Activated CD8-positive, alpha-beta memory T cell treated with anti-CD3 and anti-CD28 coated beads, Interleukin-2, amount 10 ng/mL, durations not matched to agents 7 days and 5 days (primary cell): ENCODE measurements at regions not wholly inside any gene's neighbourhood (a gene's known extent, or its start where the extent isn't known, plus 50 kb on each side); places are given as distances from the start of the nearest gene placed in this dataset.
"Not testable (repeated sequence)": the region's sequence is repeated elsewhere in the genome, so short reads cannot be mapped to it uniquely, and the experiment has no call there.

Experiments used
- ATAC-seq: fragments of 150-1000 bp; cut with Tn5 transposase; one replicate; pipeline ENCODE4 v1.10.0; 2021; ENCODE audit warnings: moderate library complexity
- CTCF ChIA-PET: fragments of 350-600 bp; sonication (Branson Sonifier 250); formaldehyde crosslinking; loops from one replicate; lab custom pipeline; 2021; ENCODE audit warnings: antibody characterized with exemption; lab: Charles Lee
- DNase-seq: peaks from one replicate; pipeline ENCODE4 v3.0.0-alpha.2; 2020
- H3K27ac Mint-ChIP-seq: one replicate; pipeline ENCODE4 v1.8.0; 2021; ENCODE audit warnings: mild to moderate bottlenecking, mixed read lengths
- H3K27me3 Mint-ChIP-seq: one replicate; pipeline ENCODE4 v1.8.0; 2021; ENCODE audit warnings: mixed read lengths
- H3K36me3 Mint-ChIP-seq: one replicate; pipeline ENCODE4 v1.8.0; 2021; ENCODE audit warnings: mild to moderate bottlenecking, mixed read lengths
- H3K4me1 Mint-ChIP-seq: one replicate; pipeline ENCODE4 v1.8.0; 2021; ENCODE audit warnings: mixed read lengths
- H3K4me3 Mint-ChIP-seq: one replicate; pipeline ENCODE4 v1.8.0; 2021; ENCODE audit warnings: mild to moderate bottlenecking, moderate library complexity, mixed read lengths
- H3K9me3 Mint-ChIP-seq: one replicate; pipeline ENCODE4 v1.8.0; 2022; ENCODE audit warnings: low read depth, mixed read lengths

DNA sequence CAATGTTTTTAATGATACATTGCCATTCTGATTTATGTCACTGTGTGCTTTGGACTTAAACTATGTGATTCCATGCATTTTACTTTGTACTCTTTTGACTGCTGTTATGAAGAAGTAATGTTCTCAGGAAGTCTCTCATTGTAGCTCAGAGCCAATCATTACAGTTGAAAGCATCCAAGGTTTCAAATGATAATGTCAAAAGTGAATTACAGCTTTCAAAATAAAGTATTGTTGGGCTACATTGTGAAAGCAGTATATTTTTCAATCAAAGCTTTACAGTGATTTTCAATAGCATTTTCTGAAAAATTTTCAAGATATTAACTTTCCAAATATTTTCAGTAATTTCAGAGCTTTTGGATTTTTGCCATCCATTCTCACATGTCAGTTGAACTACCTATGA, 243.6 kb downstream of the ZIC4 start:
- DNase-seq, result no peak
- CTCF ChIA-PET, result no interaction called here
- peaks cover 2% of the 10 kb centered on the region for H3K9me3 Mint-ChIP-seq
- no peak for ATAC-seq
- H3K27ac Mint-ChIP-seq, result no peak overlapping the region
- H3K4me3 Mint-ChIP-seq, result no peak overlapping the region
- no peaks in the 10 kb centered on the region for H3K4me1 Mint-ChIP-seq
- no peaks in the 10 kb centered on the region for H3K36me3 Mint-ChIP-seq
- no peaks in the 10 kb centered on the region for H3K27me3 Mint-ChIP-seq

DNA sequence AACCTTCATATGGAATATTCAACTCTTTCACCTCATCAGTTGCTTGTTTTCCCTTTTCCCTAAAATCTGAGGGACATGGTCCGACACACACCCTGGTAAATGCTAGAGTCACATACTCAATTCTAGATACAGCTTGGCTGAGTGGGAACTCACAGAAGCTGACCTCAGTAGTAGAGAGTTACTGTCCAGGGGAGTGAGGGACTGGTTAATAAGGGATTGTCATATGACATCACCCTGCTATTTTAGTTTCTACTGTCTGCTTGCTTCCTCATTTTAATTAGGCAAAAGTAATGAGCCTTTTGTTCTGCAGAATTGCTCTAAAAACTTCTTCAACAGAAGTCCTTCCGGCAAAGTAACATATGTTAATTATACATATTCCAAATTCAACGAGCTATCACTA, 244.5 kb downstream of the ZIC4 start:
- H3K27me3 Mint-ChIP-seq, result no peaks in the 10 kb centered on the region
- H3K9me3 Mint-ChIP-seq, result peaks cover 2% of the 10 kb centered on the region
- no peak for DNase-seq
- H3K4me1 Mint-ChIP-seq, result no peaks in the 10 kb centered on the region
- no peak for ATAC-seq
- no peak overlapping the region for H3K4me3 Mint-ChIP-seq
- CTCF ChIA-PET, result no interaction called here
- no peak overlapping the region for H3K27ac Mint-ChIP-seq
- H3K36me3 Mint-ChIP-seq, result no peaks in the 10 kb centered on the region

- CTCF ChIA-PET, result no interaction called here
- no peak overlapping the region for H3K4me3 Mint-ChIP-seq
- no peaks in the 10 kb centered on the region for H3K27me3 Mint-ChIP-seq
- DNase-seq, result no peak
- H3K27ac Mint-ChIP-seq, result no peak overlapping the region
- peaks cover 4% of the 10 kb centered on the region for H3K9me3 Mint-ChIP-seq
- no peaks in the 10 kb centered on the region for H3K36me3 Mint-ChIP-seq
- ATAC-seq, result no peak
- no peaks in the 10 kb centered on the region for H3K4me1 Mint-ChIP-seq
These were observed 245.4 kb downstream of the ZIC4 start for GRCh38 chr3:147160984-147161383.

GRCh38 chr3:147159141-147159540, 247.2 kb downstream of the ZIC4 start:
- Mint-ChIP-seq H3K4me3 (no peak overlapping the region), H3K9me3 (peaks cover 8% of the 10 kb centered on the region), H3K27me3 (no peaks in the 10 kb centered on the region), H3K27ac (no peak overlapping the region), H3K4me1 (no peaks in the 10 kb centered on the region), H3K36me3 (no peaks in the 10 kb centered on the region)
- CTCF ChIA-PET, result no interaction called here
- ATAC-seq (no peak), DNase-seq (no peak)

DNA sequence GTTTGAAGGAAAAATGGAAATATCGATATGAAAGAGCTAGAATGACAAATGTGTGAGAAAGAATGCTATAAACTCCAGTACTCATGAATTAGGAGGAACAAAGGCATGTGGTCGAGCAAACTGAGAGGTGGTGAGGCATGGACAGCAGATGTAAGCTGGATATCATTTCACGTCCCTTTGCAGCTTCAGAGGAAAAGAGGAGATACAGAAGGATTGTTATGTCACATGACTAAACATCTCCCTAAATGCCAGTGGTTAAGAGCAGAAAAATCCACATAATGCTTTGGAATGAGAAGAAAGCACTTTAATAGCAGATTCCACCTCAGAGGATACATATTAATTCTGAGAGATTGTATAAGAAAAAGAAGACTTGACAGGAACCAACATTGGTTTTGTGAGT, 248.7 kb downstream of the ZIC4 start:
- H3K36me3 Mint-ChIP-seq, result no peaks in the 10 kb centered on the region

GRCh38 chr3:147154988-147155387, 251.4 kb downstream of the ZIC4 start:
- not testable (repeated sequence) for H3K4me3 Mint-ChIP-seq

More for the DNA sequence above, 248.7 kb downstream of the ZIC4 start:
- Mint-ChIP-seq H3K4me1 (no peaks in the 10 kb centered on the region), H3K4me3 (no peak overlapping the region), H3K27me3 (no peaks in the 10 kb centered on the region), H3K9me3 (peaks cover 6% of the 10 kb centered on the region), H3K27ac (no peak overlapping the region)
- ATAC-seq (no peak), DNase-seq (no peak)
- CTCF ChIA-PET, result no interaction called here

GRCh38 chr3:147153830-147154539, 252.4 kb downstream of the ZIC4 start:
- Mint-ChIP-seq H3K4me3 (no peak overlapping the region), H3K27ac (no peak overlapping the region), H3K27me3 (no peaks in the 10 kb centered on the region), H3K36me3 (no peaks in the 10 kb centered on the region), H3K4me1 (no peaks in the 10 kb centered on the region), H3K9me3 (peaks cover 10% of the 10 kb centered on the region)
- CTCF ChIA-PET, result no interaction called here
- ATAC-seq (no peak), DNase-seq (no peak)

More at GRCh38 chr3:147154988-147155387, 251.4 kb downstream of the ZIC4 start:
- CTCF ChIA-PET, H3K27me3 Mint-ChIP-seq, ATAC-seq, H3K27ac Mint-ChIP-seq, DNase-seq, H3K4me1 Mint-ChIP-seq, H3K36me3 Mint-ChIP-seq: not testable (repeated sequence)
- peaks cover 10% of the 10 kb centered on the region for H3K9me3 Mint-ChIP-seq

DNA sequence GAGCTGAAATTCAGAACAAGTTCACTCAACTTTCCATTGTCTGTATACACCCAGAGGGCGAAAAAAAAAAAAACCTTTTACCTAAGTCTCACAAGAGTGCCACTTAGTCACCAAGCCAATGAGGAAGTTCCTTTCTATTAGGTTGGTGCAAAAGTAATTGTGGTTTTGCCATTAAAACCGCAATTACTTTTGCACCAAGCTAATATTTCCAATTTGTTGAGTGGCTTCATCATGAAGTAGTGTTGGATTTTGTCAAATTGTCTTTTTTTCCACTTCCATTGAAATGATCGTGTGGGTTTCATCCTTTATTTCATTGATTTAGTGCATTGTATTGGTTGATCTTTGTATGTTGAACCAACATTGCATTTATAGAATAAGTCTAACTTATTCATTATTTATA, 253.9 kb downstream of the ZIC4 start:
- H3K27ac Mint-ChIP-seq, result no peak overlapping the region
- H3K9me3 Mint-ChIP-seq, result peaks cover 10% of the 10 kb centered on the region
- no peak for ATAC-seq
- H3K36me3 Mint-ChIP-seq, result no peaks in the 10 kb centered on the region
- H3K4me1 Mint-ChIP-seq, result no peaks in the 10 kb centered on the region
- H3K27me3 Mint-ChIP-seq, result no peaks in the 10 kb centered on the region
- H3K4me3 Mint-ChIP-seq, result no peak overlapping the region
- no peak for DNase-seq
- CTCF ChIA-PET, result no interaction called here

DNA sequence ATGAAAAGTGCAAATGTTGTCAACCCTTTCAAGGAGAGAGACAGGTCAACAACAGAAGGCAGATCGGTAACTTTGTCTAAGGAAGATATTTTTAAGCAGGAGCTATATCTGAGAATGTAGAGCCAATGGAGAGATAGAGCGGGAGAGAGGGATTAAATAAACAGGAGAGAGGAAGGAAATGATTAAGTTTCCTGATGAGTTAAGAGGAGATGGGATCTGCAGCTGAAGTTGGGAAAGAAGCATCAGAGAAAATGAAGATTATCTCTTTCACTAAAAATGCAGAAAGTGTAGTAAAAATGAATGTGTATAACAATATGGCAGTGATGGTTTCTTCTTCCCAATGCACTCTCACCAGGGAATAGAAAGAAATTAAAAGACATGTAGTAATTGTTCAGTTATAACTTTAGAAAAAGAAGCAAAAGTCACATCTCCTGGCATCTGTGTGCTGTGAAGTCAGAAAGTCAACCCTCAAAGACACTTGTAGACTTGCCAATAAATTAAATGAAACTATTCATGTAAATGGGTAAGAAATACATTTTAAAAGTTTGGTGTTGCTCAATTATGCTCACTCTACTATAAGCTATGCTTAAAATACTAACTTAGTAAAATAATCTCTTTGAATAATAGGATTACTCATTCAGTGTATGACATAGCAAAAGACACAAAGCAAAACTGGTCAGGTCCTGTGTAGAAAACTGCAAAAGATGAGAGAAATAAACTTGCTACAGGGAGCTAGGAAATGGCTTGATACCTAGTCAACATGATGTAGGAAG, 264.6 kb downstream of the ZIC4 start:
- ATAC-seq (no peak), DNase-seq (no peak)
- Mint-ChIP-seq H3K4me3 (no peak overlapping the region), H3K4me1 (no peaks in the 10 kb centered on the region), H3K27ac (no peak overlapping the region), H3K27me3 (no peaks in the 10 kb centered on the region), H3K36me3 (no peaks in the 10 kb centered on the region), H3K9me3 (peaks cover 6% of the 10 kb centered on the region)
- CTCF ChIA-PET, result no interaction called here

DNA sequence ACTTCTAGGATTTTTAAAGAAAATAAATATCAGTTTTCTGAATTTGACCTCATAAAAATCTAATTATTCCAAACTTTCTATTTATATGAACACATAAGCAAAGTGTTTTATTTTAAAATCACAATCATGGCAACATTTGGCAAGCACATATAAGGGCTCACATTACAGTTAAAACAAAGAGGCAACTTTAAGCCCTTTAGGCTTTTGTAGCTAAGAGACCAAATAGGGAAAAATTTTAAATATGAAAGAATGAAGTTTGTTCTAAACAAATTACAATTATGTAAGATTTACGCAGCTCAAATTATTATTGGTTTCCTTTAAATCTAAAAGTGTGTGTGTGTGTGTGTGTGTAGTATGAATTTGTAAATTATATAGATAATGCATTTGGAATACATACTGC, 267.0 kb downstream of the ZIC4 start:
- Mint-ChIP-seq H3K4me1 (no peaks in the 10 kb centered on the region), H3K27me3 (no peaks in the 10 kb centered on the region), H3K9me3 (peaks cover 6% of the 10 kb centered on the region), H3K27ac (no peak overlapping the region), H3K36me3 (no peaks in the 10 kb centered on the region), H3K4me3 (no peak overlapping the region)
- CTCF ChIA-PET, result no interaction called here
- ATAC-seq (no peak), DNase-seq (no peak)

DNA sequence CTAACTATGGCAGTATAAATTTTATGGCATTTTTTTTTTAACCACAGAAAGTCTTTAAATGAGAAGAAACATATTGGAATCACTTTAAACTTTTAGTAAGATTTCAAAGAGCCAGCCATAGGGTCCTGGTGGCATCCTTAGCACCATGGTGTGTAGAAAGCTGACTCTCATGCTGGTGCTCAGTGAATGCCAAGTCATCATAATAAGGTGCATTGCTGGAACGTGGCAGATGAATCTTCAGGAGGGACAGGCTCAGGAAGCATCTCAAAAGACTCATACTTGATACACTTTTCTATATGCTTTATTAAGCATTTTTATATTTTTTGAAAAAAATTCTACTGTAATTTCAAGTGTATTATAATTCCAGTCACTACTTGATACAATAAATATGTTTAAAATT, 274.2 kb downstream of the ZIC4 start:
- DNase-seq (no peak), ATAC-seq (no peak)
- Mint-ChIP-seq H3K4me1 (no peaks in the 10 kb centered on the region), H3K27me3 (no peaks in the 10 kb centered on the region), H3K9me3 (no peaks in the 10 kb centered on the region), H3K4me3 (no peak overlapping the region), H3K36me3 (no peaks in the 10 kb centered on the region), H3K27ac (no peak overlapping the region)
- CTCF ChIA-PET, result no interaction called here

- H3K4me1 Mint-ChIP-seq, result no peaks in the 10 kb centered on the region
- no peak overlapping the region for H3K27ac Mint-ChIP-seq
- H3K36me3 Mint-ChIP-seq, result no peaks in the 10 kb centered on the region
- no peaks in the 10 kb centered on the region for H3K27me3 Mint-ChIP-seq
- DNase-seq, result no peak
- no peak overlapping the region for H3K4me3 Mint-ChIP-seq
- ATAC-seq, result no peak
- CTCF ChIA-PET, result interaction anchor here (1.0 kb wide), 1 partner anchor 17 kb away, joined by 3 read pairs; no protein-coding TSS in a partner anchor
- no peaks in the 10 kb centered on the region for H3K9me3 Mint-ChIP-seq
These were observed 275.9 kb downstream of the ZIC4 start for GRCh38 chr3:147130461-147130860.

GRCh38 chr3:147129665-147130064, 276.7 kb downstream of the ZIC4 start:
- no peaks in the 10 kb centered on the region for H3K36me3 Mint-ChIP-seq
- no peak overlapping the region for H3K27ac Mint-ChIP-seq
- CTCF ChIA-PET, result no interaction called here
- ATAC-seq, result no peak
- no peak for DNase-seq
- H3K27me3 Mint-ChIP-seq, result no peaks in the 10 kb centered on the region
- no peaks in the 10 kb centered on the region for H3K9me3 Mint-ChIP-seq
- no peaks in the 10 kb centered on the region for H3K4me1 Mint-ChIP-seq
- H3K4me3 Mint-ChIP-seq, result no peak overlapping the region

GRCh38 chr3:147122350-147122749, 284.0 kb downstream of the ZIC4 start:
- H3K4me3 Mint-ChIP-seq, result no peak overlapping the region
- ATAC-seq (no peak), DNase-seq (no peak)
- no peak overlapping the region for H3K27ac Mint-ChIP-seq
- H3K4me1 Mint-ChIP-seq, result no peaks in the 10 kb centered on the region
- CTCF ChIA-PET, result no interaction called here
- H3K27me3 Mint-ChIP-seq, result no peaks in the 10 kb centered on the region
- H3K36me3 Mint-ChIP-seq, result no peaks in the 10 kb centered on the region
- H3K9me3 Mint-ChIP-seq, result no peaks in the 10 kb centered on the region
